ENCODE measurements at regions not wholly inside any gene's neighbourhood (a gene's known extent, or its start where the extent isn't known, plus 50 kb on each side); places are given as distances from the start of the nearest gene placed in this dataset.

DNA sequence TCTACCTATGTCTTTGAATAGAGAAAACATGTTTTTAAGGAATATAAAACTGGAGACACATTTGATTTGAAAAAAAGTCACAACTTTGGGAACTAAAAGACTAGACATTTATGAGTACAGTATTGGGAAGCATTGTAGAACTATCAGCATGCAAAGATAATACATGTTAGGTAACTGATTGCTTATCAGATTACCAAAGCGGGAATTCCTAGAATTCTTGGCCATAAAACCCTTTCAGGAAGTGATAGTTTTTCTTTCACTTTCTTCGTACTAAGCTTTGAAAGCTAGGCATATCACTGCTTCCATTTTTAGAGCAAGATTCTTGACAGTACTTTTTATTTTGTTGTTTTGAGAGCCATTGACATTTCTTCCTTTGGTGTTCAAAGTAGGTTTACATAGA, 646.6 kb upstream of the PITX2 start:
- Histone ChIP-seq H3K9ac (ENCODE audit: low read length in 5 of 5) (no peak overlapping the region), H3K27me3 (ENCODE audit: control insufficient read depth in 5 of 5, insufficient read depth in 4 of 5, low read length in 5 of 5) (no peaks in the 10 kb centered on the region), H3K4me3 (ENCODE audit: low read depth in 1 of 5, low read length in 5 of 5) (no peak overlapping the region), H3K9me3 (ENCODE audit: control insufficient read depth in 5 of 5, low read length in 5 of 5) (no peaks in the 10 kb centered on the region), H3K36me3 (ENCODE audit: control insufficient read depth in 5 of 5, insufficient read depth in 5 of 5, low read length in 5 of 5) (no peaks in the 10 kb centered on the region), H3K4me1 (ENCODE audit: control insufficient read depth in 5 of 5, insufficient read depth in 5 of 5, low read length in 5 of 5) (no peaks in the 10 kb centered on the region), H3K27ac (ENCODE audit: low read depth, low read length) (no peak overlapping the region)

DNA sequence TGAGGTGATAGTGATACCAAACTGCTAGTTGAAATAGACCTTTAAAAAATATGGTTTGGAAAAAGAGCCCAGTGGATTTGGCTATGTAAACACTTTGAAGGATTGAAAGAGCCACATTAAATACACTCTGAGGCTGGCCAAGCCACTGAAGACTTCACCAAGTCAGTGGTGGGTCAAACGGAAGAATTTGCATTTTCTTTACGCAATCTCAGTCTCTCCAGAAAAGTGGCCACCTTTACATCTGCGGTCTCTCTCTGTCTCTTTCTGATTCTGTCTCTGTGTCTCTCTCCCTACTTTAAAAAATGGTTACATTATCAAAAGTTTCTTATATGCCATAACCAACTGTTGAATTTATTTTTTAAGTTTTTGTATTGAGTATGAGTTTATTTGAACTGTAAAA, 651.2 kb upstream of the PITX2 start:
- H3K4me1 ChIP-seq (ENCODE audit: control insufficient read depth in 5 of 5, insufficient read depth in 5 of 5, low read length in 5 of 5): no peaks in the 10 kb centered on the region

DNA sequence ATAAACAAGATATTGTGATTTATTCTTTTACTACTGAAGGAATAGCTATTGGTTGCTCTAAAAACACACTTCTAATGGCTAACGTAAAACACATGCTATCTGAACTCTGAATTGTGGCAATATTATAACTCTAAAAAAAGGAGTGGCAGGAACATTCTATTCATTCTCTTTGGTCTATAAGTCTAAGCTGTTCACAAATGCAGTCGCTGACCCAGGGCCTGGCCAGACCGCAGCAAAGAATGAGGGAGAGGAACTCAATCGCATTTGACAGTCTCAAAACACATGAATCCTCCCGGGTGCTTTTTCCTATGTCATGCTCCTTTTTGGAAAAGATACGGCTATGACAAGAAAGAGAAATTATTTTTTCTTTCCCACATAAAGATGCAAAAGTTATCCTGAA, 651.6 kb upstream of the PITX2 start:
- Histone ChIP-seq H3K9ac (ENCODE audit: low read length in 5 of 5) (no peak overlapping the region), H3K36me3 (ENCODE audit: control insufficient read depth in 5 of 5, insufficient read depth in 5 of 5, low read length in 5 of 5) (no peaks in the 10 kb centered on the region), H3K27ac (ENCODE audit: low read depth, low read length) (no peak overlapping the region), H3K4me3 (ENCODE audit: low read depth in 1 of 5, low read length in 5 of 5) (no peak overlapping the region), H3K4me1 (ENCODE audit: control insufficient read depth in 5 of 5, insufficient read depth in 5 of 5, low read length in 5 of 5) (no peaks in the 10 kb centered on the region), H3K9me3 (ENCODE audit: control insufficient read depth in 5 of 5, low read length in 5 of 5) (no peaks in the 10 kb centered on the region), H3K27me3 (ENCODE audit: control insufficient read depth in 5 of 5, insufficient read depth in 4 of 5, low read length in 5 of 5) (no peaks in the 10 kb centered on the region)

More for the DNA sequence above, 651.2 kb upstream of the PITX2 start:
- no peaks in the 10 kb centered on the region for H3K36me3 ChIP-seq (ENCODE audit: control insufficient read depth in 5 of 5, insufficient read depth in 5 of 5, low read length in 5 of 5)
- H3K27me3 ChIP-seq (ENCODE audit: control insufficient read depth in 5 of 5, insufficient read depth in 4 of 5, low read length in 5 of 5): no peaks in the 10 kb centered on the region
- H3K9ac ChIP-seq (ENCODE audit: low read length in 5 of 5): no peak overlapping the region
- H3K9me3 ChIP-seq (ENCODE audit: control insufficient read depth in 5 of 5, low read length in 5 of 5): no peaks in the 10 kb centered on the region
- H3K27ac ChIP-seq (ENCODE audit: low read depth, low read length): no peak overlapping the region
- H3K4me3 ChIP-seq (ENCODE audit: low read depth in 1 of 5, low read length in 5 of 5): no peak overlapping the region

DNA sequence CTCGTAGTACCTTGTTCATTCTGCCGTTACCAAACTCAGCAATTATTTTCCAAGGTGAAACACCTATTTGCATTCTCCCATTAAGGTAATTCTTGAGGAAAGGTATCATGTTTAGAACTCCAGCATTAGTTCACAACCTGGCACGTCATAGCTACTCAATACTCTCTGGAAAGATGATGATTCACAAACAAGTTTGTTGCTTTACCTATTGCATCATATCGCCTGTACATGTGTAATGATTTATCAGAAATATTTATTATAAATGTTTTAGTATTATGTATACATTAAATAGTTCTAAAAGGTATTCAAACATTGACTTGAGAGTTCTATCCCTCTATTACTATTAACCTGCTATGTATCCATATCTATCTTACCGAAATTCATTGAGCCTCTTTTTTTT, 658.3 kb upstream of the PITX2 start:
- Histone ChIP-seq H3K27me3 (ENCODE audit: control insufficient read depth in 5 of 5, insufficient read depth in 4 of 5, low read length in 5 of 5) (no peaks in the 10 kb centered on the region), H3K4me1 (ENCODE audit: control insufficient read depth in 5 of 5, insufficient read depth in 5 of 5, low read length in 5 of 5) (no peaks in the 10 kb centered on the region), H3K27ac (ENCODE audit: low read depth, low read length) (no peak overlapping the region), H3K36me3 (ENCODE audit: control insufficient read depth in 5 of 5, insufficient read depth in 5 of 5, low read length in 5 of 5) (no peaks in the 10 kb centered on the region), H3K9me3 (ENCODE audit: control insufficient read depth in 5 of 5, low read length in 5 of 5) (no peaks in the 10 kb centered on the region), H3K4me3 (ENCODE audit: low read depth in 1 of 5, low read length in 5 of 5) (no peak overlapping the region), H3K9ac (ENCODE audit: low read length in 5 of 5) (no peak overlapping the region)

DNA sequence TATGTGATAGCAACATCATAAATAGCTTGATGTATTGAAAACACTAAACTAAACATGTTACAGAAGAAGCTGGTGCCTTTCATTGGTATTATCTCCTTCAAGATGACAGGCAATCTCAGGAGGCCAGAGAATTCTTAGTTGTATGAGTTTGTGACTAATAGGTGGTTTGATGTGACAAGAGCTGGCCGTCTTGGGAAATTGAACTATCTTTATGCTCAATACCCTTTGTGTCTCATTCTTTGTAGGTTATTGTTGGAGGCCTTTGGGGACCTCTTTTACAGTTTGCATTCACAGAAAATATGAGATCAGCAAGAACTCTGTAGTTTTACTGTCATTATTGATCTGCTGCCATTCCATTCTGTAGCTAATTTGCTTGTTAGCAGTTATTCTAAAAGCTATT, 659.2 kb upstream of the PITX2 start:
- Histone ChIP-seq H3K9me3 (ENCODE audit: control insufficient read depth in 5 of 5, low read length in 5 of 5) (no peaks in the 10 kb centered on the region), H3K9ac (ENCODE audit: low read length in 5 of 5) (no peak overlapping the region)

DNA sequence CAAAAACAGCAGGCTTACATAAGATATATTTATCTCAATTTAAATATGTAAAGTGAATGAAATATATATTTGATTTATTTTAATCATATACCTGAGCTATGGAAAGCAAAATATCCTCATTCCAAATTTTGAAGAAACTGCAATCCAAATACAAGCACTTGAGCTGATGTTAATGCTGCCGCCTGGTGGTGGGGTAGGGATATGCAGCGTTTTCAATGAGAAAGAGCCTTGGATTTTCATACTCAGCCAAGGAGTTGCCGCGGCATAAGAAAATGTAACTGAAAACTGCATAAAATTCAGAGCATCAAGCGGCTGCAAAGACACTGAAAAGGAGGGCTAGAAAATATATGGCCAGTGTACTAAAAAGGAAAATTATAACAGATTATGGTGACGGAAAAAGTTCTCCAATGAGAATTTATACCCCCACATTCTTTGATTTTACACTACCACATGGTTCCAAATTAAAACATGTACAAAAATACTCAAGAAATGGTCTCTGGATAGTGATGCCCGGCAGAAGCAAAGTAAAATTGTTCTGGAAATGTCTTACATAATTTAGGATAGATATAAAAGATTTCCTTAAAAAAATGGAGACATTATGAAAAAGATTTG, 660.3 kb upstream of the PITX2 start:
- H3K27me3 ChIP-seq (ENCODE audit: control insufficient read depth in 5 of 5, insufficient read depth in 4 of 5, low read length in 5 of 5): no peaks in the 10 kb centered on the region
- H3K4me3 ChIP-seq (ENCODE audit: low read depth in 1 of 5, low read length in 5 of 5): no peak overlapping the region
- H3K36me3 ChIP-seq (ENCODE audit: control insufficient read depth in 5 of 5, insufficient read depth in 5 of 5, low read length in 5 of 5): no peaks in the 10 kb centered on the region
- no peak overlapping the region for H3K27ac ChIP-seq (ENCODE audit: low read depth, low read length)
- H3K9me3 ChIP-seq (ENCODE audit: control insufficient read depth in 5 of 5, low read length in 5 of 5): no peaks in the 10 kb centered on the region
- no peaks in the 10 kb centered on the region for H3K4me1 ChIP-seq (ENCODE audit: control insufficient read depth in 5 of 5, insufficient read depth in 5 of 5, low read length in 5 of 5)
- no peak overlapping the region for H3K9ac ChIP-seq (ENCODE audit: low read length in 5 of 5)

More for the DNA sequence above, 659.2 kb upstream of the PITX2 start:
- Histone ChIP-seq H3K27me3 (ENCODE audit: control insufficient read depth in 5 of 5, insufficient read depth in 4 of 5, low read length in 5 of 5) (no peaks in the 10 kb centered on the region), H3K4me3 (ENCODE audit: low read depth in 1 of 5, low read length in 5 of 5) (no peak overlapping the region), H3K4me1 (ENCODE audit: control insufficient read depth in 5 of 5, insufficient read depth in 5 of 5, low read length in 5 of 5) (no peaks in the 10 kb centered on the region), H3K27ac (ENCODE audit: low read depth, low read length) (no peak overlapping the region), H3K36me3 (ENCODE audit: control insufficient read depth in 5 of 5, insufficient read depth in 5 of 5, low read length in 5 of 5) (no peaks in the 10 kb centered on the region)

DNA sequence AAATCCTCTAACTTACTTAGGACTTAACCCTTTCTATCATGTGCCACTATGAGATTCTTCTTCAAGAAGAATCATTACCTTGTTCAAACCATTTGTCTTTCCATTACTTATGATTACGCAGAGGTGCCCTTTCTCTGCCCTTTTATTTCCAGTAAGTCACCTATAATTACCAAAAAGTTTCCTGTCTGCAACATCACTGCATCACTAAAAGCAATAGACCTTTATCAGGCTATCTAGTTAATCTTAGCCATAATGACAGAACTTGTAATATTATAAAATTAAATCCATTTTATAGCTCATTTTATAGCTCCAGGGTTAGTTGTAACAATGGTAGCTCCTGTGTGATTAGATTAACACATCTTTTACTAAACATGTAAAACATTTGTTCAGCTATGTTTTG, 673.6 kb upstream of the PITX2 start:
- H3K4me3 ChIP-seq (ENCODE audit: low read depth in 1 of 5, low read length in 5 of 5): no peak overlapping the region
- no peaks in the 10 kb centered on the region for H3K36me3 ChIP-seq (ENCODE audit: control insufficient read depth in 5 of 5, insufficient read depth in 5 of 5, low read length in 5 of 5)
- no peaks in the 10 kb centered on the region for H3K4me1 ChIP-seq (ENCODE audit: control insufficient read depth in 5 of 5, insufficient read depth in 5 of 5, low read length in 5 of 5)
- no peaks in the 10 kb centered on the region for H3K27me3 ChIP-seq (ENCODE audit: control insufficient read depth in 5 of 5, insufficient read depth in 4 of 5, low read length in 5 of 5)
- H3K9me3 ChIP-seq (ENCODE audit: control insufficient read depth in 5 of 5, low read length in 5 of 5): no peaks in the 10 kb centered on the region
- H3K27ac ChIP-seq (ENCODE audit: low read depth, low read length): no peak overlapping the region
- no peak overlapping the region for H3K9ac ChIP-seq (ENCODE audit: low read length in 5 of 5)

DNA sequence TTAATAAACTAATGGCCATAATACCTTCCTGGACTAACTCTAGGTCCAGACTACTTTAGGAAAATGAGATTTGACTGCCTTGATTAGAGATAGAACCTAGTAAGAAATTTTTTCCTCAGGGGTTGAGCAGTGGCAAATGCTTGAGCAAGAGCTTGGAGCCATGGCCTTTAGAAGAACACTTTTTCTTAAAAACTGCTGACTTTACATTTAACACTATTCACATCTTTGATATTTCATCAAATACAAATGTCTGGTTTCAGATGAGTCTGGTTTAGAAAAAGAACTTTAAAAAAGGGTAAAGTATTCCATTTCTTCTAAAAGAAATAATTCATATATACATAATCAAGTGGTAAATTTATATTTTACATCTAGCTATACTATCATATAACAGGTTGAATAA, 680.9 kb upstream of the PITX2 start:
- Histone ChIP-seq H3K4me1 (ENCODE audit: control insufficient read depth in 5 of 5, insufficient read depth in 5 of 5, low read length in 5 of 5) (no peaks in the 10 kb centered on the region), H3K9me3 (ENCODE audit: control insufficient read depth in 5 of 5, low read length in 5 of 5) (no peaks in the 10 kb centered on the region), H3K9ac (ENCODE audit: low read length in 5 of 5) (no peak overlapping the region), H3K36me3 (ENCODE audit: control insufficient read depth in 5 of 5, insufficient read depth in 5 of 5, low read length in 5 of 5) (no peaks in the 10 kb centered on the region), H3K4me3 (ENCODE audit: low read depth in 1 of 5, low read length in 5 of 5) (no peak overlapping the region), H3K27me3 (ENCODE audit: control insufficient read depth in 5 of 5, insufficient read depth in 4 of 5, low read length in 5 of 5) (no peaks in the 10 kb centered on the region), H3K27ac (ENCODE audit: low read depth, low read length) (no peak overlapping the region)

DNA sequence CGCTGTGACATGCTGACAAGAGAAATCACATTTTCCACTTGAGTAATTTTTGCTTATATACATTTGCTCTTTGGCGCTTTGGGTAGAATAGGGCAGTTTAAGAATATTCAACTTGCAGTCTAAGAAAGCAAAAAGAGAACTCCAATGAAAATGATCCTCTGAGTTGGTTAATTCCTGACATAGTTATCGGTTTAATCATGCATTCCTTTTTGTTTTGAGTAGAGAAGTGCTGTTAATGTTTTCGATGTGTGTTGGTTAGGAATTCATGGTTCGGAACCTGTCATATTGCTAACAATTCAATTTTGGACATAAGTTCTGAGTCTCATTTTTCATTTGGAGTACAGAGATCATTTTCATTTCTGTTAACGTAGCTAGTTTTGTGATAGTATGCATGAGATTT, 700.6 kb upstream of the PITX2 start:
- no peak overlapping the region for H3K9ac ChIP-seq (ENCODE audit: low read length in 5 of 5)
- no peaks in the 10 kb centered on the region for H3K36me3 ChIP-seq (ENCODE audit: control insufficient read depth in 5 of 5, insufficient read depth in 5 of 5, low read length in 5 of 5)
- H3K27ac ChIP-seq (ENCODE audit: low read depth, low read length): no peak overlapping the region
- no peaks in the 10 kb centered on the region for H3K27me3 ChIP-seq (ENCODE audit: control insufficient read depth in 5 of 5, insufficient read depth in 4 of 5, low read length in 5 of 5)
- no peak overlapping the region for H3K4me3 ChIP-seq (ENCODE audit: low read depth in 1 of 5, low read length in 5 of 5)
- no peaks in the 10 kb centered on the region for H3K4me1 ChIP-seq (ENCODE audit: control insufficient read depth in 5 of 5, insufficient read depth in 5 of 5, low read length in 5 of 5)
- H3K9me3 ChIP-seq (ENCODE audit: control insufficient read depth in 5 of 5, low read length in 5 of 5): no peaks in the 10 kb centered on the region

DNA sequence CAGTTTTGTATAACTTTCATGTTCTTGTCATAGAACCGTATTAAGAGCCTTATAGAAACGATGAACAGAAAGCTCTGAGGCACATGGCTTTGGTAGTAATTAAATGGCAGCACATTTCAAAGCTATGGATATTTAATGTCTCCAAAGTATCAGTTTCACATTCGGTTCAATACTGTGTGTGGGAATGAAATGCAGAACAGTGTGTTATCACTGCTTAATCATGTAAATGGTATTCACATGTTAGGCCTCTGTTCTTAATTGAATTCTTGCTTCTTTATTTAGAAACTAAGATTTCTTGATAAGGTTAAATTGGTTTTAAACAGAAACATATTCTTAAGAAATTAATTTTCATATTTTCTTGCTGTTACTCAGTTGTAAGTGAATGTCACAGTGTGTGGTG, 701.0 kb upstream of the PITX2 start:
- Histone ChIP-seq H3K9ac (ENCODE audit: low read length in 5 of 5) (no peak overlapping the region), H3K4me3 (ENCODE audit: low read depth in 1 of 5, low read length in 5 of 5) (no peak overlapping the region), H3K27ac (ENCODE audit: low read depth, low read length) (no peak overlapping the region), H3K9me3 (ENCODE audit: control insufficient read depth in 5 of 5, low read length in 5 of 5) (no peaks in the 10 kb centered on the region), H3K36me3 (ENCODE audit: control insufficient read depth in 5 of 5, insufficient read depth in 5 of 5, low read length in 5 of 5) (no peaks in the 10 kb centered on the region), H3K4me1 (ENCODE audit: control insufficient read depth in 5 of 5, insufficient read depth in 5 of 5, low read length in 5 of 5) (no peaks in the 10 kb centered on the region), H3K27me3 (ENCODE audit: control insufficient read depth in 5 of 5, insufficient read depth in 4 of 5, low read length in 5 of 5) (no peaks in the 10 kb centered on the region)

DNA sequence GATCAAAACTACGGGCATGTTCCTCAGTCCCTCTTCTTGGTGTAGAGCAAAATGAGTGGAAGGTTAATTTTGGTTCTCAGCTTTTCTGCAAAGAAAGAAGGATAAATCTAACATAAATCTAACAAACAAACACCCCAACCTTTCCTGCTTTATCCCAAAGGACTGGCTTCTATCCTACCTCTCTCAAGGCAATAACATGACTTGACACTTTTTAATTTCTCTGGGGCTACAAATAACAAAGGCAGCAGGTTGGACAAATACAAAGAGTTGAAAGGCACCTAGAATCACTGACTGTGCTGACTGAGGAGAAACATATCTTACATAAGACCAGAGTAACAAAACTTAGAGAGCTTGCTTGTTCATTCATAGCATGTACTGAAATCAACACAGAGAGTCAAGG, 703.6 kb upstream of the PITX2 start:
- no peaks in the 10 kb centered on the region for H3K36me3 ChIP-seq (ENCODE audit: control insufficient read depth in 5 of 5, insufficient read depth in 5 of 5, low read length in 5 of 5)
- no peak overlapping the region for H3K27ac ChIP-seq (ENCODE audit: low read depth, low read length)
- no peak overlapping the region for H3K9ac ChIP-seq (ENCODE audit: low read length in 5 of 5)
- no peak overlapping the region for H3K4me3 ChIP-seq (ENCODE audit: low read depth in 1 of 5, low read length in 5 of 5)
- H3K4me1 ChIP-seq (ENCODE audit: control insufficient read depth in 5 of 5, insufficient read depth in 5 of 5, low read length in 5 of 5): no peaks in the 10 kb centered on the region
- no peaks in the 10 kb centered on the region for H3K9me3 ChIP-seq (ENCODE audit: control insufficient read depth in 5 of 5, low read length in 5 of 5)
- H3K27me3 ChIP-seq (ENCODE audit: control insufficient read depth in 5 of 5, insufficient read depth in 4 of 5, low read length in 5 of 5): no peaks in the 10 kb centered on the region

All from subcutaneous abdominal adipose tissue (tissue), 5 donors.